HK-2 (cell line): ENCODE measurements at regions not wholly inside any gene's neighbourhood (a gene's known extent, or its start where the extent isn't known, plus 50 kb on each side); places are given as distances from the start of the nearest gene placed in this dataset.
"Not testable (repeated sequence)": the region's sequence is repeated elsewhere in the genome, so short reads cannot be mapped to it uniquely, and the experiment has no call there.

Experiments
- DNase-seq: peaks from one replicate; pipeline ENCODE4 v3.0.0-alpha.2; 2018; ENCODE audit not compliant: unreplicated experiment

DNA sequence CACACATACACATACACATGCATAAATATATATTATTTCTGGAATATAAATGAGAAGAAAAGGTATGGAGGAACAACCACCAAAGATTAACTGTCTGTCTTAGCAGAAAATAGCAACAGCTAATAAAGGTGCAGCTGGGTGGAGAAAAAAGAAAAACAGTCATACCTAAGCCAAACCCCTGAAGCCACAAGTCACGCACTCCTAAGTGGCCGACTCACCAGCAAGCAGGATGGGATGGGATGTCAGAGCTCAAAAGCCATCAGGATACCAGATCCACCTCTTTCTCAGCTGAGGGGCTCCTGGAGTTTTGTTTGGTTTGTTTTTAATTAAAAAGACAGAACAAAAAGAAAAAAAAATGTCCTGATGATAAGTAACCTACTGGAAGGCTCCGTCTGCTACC, 64.7 kb upstream of the HIVEP3 start:
- DNase-seq = peak; percentile 37

DNA sequence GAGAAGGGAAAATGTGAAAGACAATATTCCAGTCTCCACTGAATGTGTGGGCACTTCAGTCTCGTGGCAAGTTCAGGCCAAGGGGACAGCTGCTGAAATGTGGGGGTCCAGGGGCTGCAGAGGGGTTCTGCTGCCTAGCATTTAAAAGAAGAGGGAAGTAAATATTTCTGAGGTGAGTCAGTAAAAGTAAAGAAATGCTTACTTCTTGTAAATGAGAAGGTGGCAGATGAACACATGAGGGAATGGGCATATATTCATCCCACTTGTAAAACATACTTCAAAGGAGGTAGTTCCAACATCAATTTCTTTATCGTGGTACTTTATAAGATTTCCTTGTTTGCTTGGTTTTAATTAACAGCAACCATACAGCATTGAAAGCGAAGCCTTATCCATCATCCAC, 63.1 kb upstream of the HIVEP3 start:
- no peak for DNase-seq

DNA sequence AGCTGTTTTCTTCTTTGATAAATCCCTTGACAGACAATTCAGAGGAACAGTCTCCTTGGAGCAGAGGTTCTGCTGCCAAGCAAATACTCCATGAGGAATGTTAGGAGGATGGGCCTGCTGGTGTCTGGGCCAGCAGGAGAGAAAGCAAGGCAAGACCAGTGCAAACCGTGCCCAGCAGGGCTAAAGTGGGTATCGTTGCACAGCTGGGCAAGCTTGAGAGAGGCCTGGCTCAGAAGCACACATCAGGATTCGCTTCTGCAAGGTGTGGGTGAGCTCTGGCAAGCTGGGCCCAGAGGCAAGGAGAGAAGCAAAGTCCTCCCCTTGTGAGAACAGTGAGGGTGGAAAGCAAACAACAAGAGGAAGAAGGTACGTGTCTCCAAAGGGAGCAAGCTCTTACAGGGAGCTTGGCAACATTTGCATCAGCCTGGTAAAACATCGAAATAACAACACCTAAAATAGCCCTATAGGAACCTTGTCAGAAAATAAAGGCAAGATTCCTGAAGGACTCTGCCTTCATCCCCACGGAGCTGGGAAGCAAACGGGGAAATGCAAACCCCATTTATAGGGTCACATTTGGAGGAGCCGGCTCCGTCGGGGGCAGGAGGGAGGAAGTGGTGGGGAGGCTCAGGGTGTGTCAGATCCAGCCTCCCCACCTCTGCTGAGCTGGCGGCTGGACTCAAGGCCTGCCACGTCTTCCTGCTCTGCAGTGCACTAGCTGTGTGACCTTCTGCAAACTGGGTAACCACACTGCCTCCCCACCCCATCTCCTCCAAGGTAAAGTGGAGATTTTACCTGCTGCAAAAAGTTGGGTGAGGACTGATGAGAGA, 62.3 kb upstream of the HIVEP3 start:
- DNase-seq = no peak

DNA sequence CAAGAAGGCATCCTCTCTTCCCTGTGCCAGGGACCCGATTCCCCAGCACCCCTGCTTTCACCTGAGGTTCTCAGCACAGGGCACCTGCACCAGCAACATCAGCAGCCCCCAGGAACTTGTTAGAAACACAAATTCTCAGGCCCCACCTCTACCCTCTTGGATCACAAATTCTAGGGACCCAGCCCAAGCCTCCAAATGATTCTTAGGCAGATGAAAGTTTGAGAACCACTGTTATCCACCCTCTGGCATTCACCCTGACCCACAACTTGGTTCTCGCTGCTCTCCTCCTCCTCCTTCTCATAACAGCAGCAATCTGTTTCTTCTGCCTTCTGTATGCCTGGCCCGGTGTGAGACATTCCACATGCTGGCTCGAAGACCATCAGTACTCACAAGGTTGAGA, 60.3 kb upstream of the HIVEP3 start:
- DNase-seq = no peak

DNA sequence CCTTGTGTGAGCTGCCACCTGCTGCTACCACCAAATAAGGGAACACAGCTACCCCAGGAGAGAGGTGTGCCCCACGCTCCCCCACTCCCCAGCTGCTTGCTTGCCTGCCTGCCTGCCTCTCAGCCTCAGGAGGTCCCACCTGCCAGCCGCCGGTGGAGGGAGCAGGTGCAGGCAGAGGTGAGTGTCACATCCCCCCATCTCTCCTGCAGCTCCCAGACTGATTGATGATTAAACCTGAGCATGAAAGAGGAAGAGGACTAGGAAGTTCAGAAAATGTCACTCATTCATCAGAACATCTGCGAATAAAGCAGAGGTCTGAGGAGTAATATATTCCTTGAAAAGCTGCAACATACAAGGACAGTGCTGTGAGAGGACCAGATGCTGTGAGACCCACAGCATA, 58.6 kb upstream of the HIVEP3 start:
- DNase-seq = no peak

DNA sequence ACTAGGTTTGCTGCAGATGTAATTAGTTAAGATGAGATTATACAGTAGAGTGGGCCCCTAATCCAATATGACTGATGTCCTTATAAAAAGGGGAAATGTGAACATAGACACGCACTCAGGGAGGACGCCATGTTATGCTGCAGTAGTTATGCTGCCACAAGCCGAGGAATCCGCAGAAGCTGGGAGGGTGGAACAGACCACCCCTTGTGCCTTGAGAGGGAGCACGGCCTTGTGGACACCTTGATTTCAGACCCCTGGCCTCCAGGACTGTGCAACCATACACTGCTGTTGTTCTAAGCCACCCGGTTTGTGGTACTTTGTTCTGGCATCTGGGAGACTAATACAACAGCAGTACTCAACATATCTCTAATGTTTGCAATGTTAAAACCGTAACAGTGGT, 57.9 kb upstream of the HIVEP3 start:
- no peak for DNase-seq

DNA sequence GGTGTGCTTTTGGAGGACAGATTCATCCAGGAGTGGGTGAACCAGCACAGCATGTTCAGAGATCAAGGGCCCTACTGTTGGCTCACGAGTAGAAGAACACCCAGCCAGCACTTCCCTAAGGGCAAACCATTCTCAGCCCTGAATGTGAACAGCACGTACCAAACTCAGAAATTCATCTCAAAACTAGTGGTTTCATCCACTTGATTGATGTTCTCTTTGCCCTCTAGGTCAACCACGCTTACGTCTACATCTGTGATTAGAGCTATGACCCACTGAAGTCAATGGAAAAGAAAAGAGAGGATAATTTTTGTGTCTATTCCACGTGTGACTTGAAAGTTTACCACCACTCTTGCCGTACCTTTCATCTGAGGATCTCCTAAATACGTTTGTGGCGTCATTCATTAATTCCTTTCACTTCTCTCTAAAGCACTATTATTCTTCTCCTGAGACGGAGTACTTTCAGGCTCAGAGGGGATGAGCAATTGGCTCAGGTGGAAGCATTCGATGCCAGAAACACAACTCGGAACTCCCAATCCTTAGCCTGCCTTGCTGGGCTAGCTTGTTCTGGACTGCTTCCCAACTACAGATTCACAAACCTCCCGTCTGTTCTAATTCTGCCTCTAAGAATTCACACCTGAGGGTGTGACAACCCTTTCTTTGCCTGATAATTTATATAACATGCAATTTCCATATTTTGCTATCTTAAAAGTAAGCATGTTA, 57.3 kb upstream of the HIVEP3 start:
- no peak for DNase-seq

DNA sequence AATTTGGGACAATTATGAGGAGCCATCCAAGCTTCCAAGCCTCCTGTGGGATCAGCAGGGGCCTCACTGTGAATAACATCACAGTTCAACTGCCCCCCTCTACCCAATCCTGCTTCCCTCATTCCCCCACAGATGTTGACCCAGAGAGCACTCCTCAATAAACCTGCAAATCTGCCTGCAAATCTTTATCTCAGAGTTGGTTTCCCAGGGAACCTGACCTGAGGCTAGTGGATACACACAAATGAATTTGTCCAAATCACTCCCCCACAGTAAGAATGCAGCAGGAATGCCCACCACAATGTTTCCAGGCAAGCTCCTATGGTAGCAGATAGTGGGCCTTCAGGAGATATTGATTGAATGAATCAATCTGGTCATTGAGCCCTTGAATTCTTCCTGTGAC, 56.4 kb upstream of the HIVEP3 start:
- DNase-seq = no peak

DNA sequence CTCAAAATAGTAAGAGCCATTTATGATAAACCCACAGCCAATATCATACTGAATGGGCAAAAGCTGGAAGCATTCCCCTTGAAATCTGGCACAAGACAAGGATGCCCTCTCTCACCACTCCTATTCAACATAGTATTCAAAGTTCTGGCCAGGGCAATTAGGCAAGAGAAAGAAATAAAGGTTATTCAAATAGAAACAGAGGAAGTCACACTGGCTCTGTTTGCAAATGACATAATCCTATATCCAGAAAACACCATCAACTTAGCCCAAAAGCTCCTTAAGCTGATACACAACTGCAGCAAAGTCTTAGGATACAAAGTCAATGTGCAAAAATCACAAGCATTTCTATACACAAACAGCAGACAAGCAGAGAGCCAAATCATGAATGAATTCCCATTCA, 49.8 kb upstream of the HIVEP3 start:
- not testable (repeated sequence) for DNase-seq
